ENCODE measurements at regions not wholly inside any gene's neighbourhood (a gene's known extent, or its start where the extent isn't known, plus 50 kb on each side); places are given as distances from the start of the nearest gene placed in this dataset.

GRCh38 chr7:81399471-81399870 is 370.4 kb downstream of the HGF start:
- TF ChIP-seq CTCF (IDR thresholded peaks at IDR 0.05) (no peak), POLR2A (IDR thresholded peaks at IDR 0.05) (no peak)

Measured in adrenal gland (tissue), 5 donors.